GM12878 (cell line): ENCODE measurements at regions not wholly inside any gene's neighbourhood (a gene's known extent, or its start where the extent isn't known, plus 50 kb on each side); places are given as distances from the start of the nearest gene placed in this dataset.

ENCODE experiments used
- CBFB ChIP-seq: IDR thresholded peaks from 2 replicates; pipeline ENCODE4 v1.6.1; 2016; ENCODE audit warnings: antibody characterized with exemption, low read depth
- EZH2 ChIP-seq: IDR thresholded peaks from 2 replicates; pipeline ENCODE4 v1.6.1; 2012; ENCODE audit warnings: low read depth, mild to moderate bottlenecking, control low read depth, inconsistent platforms, low read length, borderline replicate concordance; ENCODE audit not compliant: control insufficient read depth
- NFYB ChIP-seq: IDR thresholded peaks from 2 replicates; pipeline ENCODE4 v1.6.1; 2011; ENCODE audit warnings: low read depth, mild to moderate bottlenecking, low read length, improper control_type of control experiment, moderate library complexity; ENCODE audit not compliant: insufficient read depth
- SUPT20H ChIP-seq: IDR thresholded peaks from 2 replicates; pipeline ENCODE4 v1.6.1; 2011; ENCODE audit warnings: low read depth, mild to moderate bottlenecking, low read length, moderate library complexity, borderline replicate concordance; ENCODE audit not compliant: control insufficient read depth

DNA sequence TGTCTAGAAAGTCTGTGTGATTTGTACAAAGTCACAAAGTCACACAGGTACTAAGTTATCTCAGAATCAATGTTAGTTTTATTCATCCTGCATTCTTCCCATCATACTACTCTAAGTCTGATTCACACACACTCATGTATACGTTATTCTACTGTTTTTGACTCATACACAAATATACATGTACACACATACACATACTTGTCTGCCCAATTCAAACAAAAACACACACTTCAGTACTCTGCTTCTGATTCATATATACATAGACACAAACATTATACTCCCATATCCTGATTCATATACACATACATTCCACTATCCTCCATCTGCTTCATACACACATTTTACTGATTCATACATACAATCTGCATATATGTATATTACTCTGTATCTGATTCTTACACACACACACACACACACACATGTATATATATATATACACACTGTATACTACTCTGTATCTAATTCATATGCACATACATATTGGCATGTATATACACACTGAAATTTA is 69.3 kb downstream of the KLF12 start:
- TF ChIP-seq NFYB: no peak
- no peak for TF ChIP-seq SUPT20H
- TF ChIP-seq EZH2: no peak
- TF ChIP-seq CBFB: no peak
